Coronary artery (tissue), 2 donors: ENCODE measurements at regions not wholly inside any gene's neighbourhood (a gene's known extent, or its start where the extent isn't known, plus 50 kb on each side); places are given as distances from the start of the nearest gene placed in this dataset.
"Not testable (repeated sequence)": the region's sequence is repeated elsewhere in the genome, so short reads cannot be mapped to it uniquely, and the experiment has no call there.

Experiments used
- DNase-seq: peaks from one replicate; pipeline ENCODE4 v3.0.0-alpha.2; 2017; ENCODE audit warnings: low spot score
- H3K27ac ChIP-seq, 2 donors: fragments of 200-600 bp; sonication (generic); one replicate each; pipeline ENCODE4 v1.5.1; 2016 to 2019
- H3K4me3 ChIP-seq: fragments of 200-600 bp; sonication (generic); 2 replicates; pipeline ENCODE4 v1.5.1; 2016; ENCODE audit warnings: mild to moderate bottlenecking, moderate library complexity
- CTCF ChIP-seq: fragments of 200-600 bp; sonication (generic); IDR thresholded peaks from one replicate; pipeline ENCODE4 v1.5.1; 2019; ENCODE audit warnings: antibody characterized with exemption

GRCh38 chr1:143652187-143652586 lies 319.6 kb downstream of the FAM72C start:
- Histone ChIP-seq H3K27ac (no peak overlapping the region), H3K4me3 (no peak overlapping the region)
- no peak for TF ChIP-seq CTCF
- no peak for DNase-seq

DNA sequence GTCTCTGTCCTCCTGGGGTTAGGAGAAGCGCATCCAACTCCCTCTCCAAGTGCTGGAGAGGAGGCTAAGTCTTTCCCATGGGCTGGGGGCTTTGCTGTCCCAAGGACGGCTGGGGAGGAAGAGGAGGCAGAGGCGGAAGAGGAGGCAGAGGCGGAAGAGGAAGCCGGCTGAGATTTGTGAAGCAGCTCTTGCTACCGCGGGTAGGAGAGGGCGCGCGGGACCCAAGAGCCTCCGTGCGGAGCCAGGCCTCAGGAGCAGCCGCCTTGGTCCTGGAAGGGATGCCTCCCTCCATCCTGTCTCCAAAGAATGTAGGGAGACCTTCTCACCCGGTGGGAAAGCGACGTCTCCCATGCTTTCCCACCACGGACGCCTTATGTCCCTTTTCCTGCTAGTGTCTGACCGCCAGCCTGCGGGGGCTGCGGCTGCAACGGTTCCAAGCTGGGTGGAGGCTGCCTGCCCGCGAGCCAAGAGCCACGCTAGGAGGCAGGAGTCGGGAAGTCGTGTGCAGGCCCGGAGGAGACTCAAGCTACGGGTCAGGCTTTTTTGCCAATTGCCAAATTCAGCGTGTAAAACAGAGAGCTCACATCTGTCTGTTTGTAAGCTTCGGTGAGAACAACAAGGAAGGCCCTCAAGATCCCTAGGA lies 320.3 kb downstream of the FAM72C start:
- Histone ChIP-seq H3K27ac (no peak overlapping the region), H3K4me3 (no peak overlapping the region)
- TF ChIP-seq CTCF: no peak
- DNase-seq: no peak

- not testable (repeated sequence) for H3K27ac ChIP-seq, DNase-seq, H3K4me3 ChIP-seq
Measured at GRCh38 chr1:143644035-143644434, 327.8 kb downstream of the FAM72C start.

DNA sequence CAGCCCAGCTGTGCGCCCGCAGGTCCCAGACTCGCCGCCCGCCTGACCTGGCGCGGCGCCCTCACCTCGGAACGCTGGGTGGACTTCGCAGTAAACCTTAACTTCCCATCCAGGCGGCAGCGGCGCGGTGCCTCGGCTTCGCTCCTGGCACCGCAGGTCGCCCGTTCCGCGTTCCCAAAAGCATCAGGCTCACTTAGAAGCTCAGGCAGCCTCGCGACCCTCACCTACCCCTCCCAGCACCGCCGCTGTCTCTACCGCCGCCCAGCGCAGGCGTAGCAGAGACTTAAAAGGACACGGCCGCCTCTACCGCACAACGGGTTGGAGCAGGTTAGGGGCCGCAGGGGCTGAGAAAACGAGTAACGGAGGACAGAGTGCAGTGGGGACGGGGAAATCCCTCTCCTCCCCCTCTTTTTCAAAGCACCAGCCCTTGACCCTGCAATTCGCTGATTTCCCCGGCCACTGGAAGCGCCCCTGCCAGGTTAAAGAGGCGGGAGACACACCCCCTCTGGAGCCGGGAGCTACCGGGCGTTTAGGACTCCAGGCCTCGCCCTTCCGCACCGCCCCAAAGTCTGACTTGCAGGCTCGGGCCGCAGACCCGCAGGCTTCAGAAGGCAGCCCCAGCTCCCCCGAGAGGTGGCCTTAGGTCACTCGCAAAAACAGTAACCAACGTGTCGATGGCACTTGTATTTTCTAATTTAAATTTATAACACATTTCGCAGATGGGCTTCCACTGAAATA lies 328.5 kb downstream of the FAM72C start:
- peak overlapping the region; percentile 45 for H3K4me3 ChIP-seq
- no peak for DNase-seq
- TF ChIP-seq CTCF: no peak
- no peak overlapping the region for H3K27ac ChIP-seq

- DNase-seq: no peak
- TF ChIP-seq CTCF: no peak
Measured at GRCh38 chr1:143625886-143626285, 345.9 kb downstream of the FAM72C start.

GRCh38 chr1:143619851-143620250 lies 351.9 kb downstream of the FAM72C start:
- TF ChIP-seq CTCF: no peak
- no peak for DNase-seq
- no peak overlapping the region for H3K4me3 ChIP-seq

More at GRCh38 chr1:143625886-143626285, 345.9 kb downstream of the FAM72C start:
- no peak overlapping the region for H3K27ac ChIP-seq
- H3K4me3 ChIP-seq: no peak overlapping the region

DNA sequence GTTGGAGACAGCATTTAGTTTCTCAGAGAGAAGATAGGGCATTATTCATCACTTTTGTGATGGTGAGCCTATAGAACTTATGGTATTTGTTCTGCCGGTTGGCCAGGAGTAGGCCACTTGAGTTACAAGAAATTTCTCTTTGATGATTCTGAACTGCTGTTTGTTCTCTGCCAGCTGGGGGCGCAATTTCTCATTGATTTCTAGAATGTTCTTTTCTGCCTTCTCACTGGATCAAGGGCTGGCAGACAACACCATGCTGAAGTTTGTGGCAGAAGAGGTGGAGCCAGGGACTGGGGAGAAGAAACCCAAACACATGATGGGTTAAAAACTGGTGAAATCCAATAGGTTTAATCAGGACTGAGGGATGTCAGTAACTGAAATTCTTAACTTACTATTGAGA lies 360.6 kb downstream of the FAM72C start:
- DNase-seq: no peak

More at GRCh38 chr1:143619851-143620250, 351.9 kb downstream of the FAM72C start:
- H3K27ac ChIP-seq: no peak overlapping the region

More for the DNA sequence above, 360.6 kb downstream of the FAM72C start:
- H3K4me3 ChIP-seq: no peak overlapping the region
- H3K27ac ChIP-seq: no peak overlapping the region
- no peak for TF ChIP-seq CTCF
